Ascending aorta (tissue), 2 donors: ENCODE measurements at regions not wholly inside any gene's neighbourhood (a gene's known extent, or its start where the extent isn't known, plus 50 kb on each side); places are given as distances from the start of the nearest gene placed in this dataset.

Source experiments
- DNase-seq, 2 donors: peaks; one replicate each; pipeline ENCODE4 v3.0.0-alpha.2; 2019; ENCODE audit warnings: low spot score in 2 of 2
- H3K27ac ChIP-seq, 2 donors: fragments of 200-600 bp; sonication (generic); one replicate each; pipeline ENCODE4 v1.5.1; 2016 to 2017; ENCODE audit warnings: mild to moderate bottlenecking in 1 of 2
- H3K27me3 ChIP-seq: fragments of 200-600 bp; sonication (generic); one replicate; pipeline ENCODE4 v1.5.1; 2017
- H3K36me3 ChIP-seq, 2 donors: fragments of 200-600 bp; sonication (generic); one replicate each; pipeline ENCODE4 v1.5.1; 2016
- H3K4me1 ChIP-seq, 2 donors: fragments of 200-600 bp; sonication (generic); one replicate each; pipeline ENCODE4 v1.5.1; 2016 to 2017; ENCODE audit warnings: mild to moderate bottlenecking in 1 of 2
- H3K4me3 ChIP-seq, 2 donors: fragments of 200-600 bp; sonication (generic); one replicate each; pipeline ENCODE4 v1.5.1; 2016 to 2017; ENCODE audit warnings: mild to moderate bottlenecking in 1 of 2
- H3K9me3 ChIP-seq, 2 donors: fragments of 200-600 bp; sonication (generic); one replicate each; pipeline ENCODE4 v1.5.1; 2016
- CTCF ChIP-seq, 3 experiments: fragments of 200-600 bp in 2 of 3; fragments of 450-650 bp in 1 of 3; sonication (generic) in 2 of 3; IDR thresholded peaks; one replicate each; pipeline ENCODE4 v1.5.1; 2016 to 2019; ENCODE audit warnings: antibody characterized with exemption in 3 of 3, mild to moderate bottlenecking in 1 of 3, moderate library complexity in 1 of 3
- intact Hi-C: fragments of 100-400 bp; cut with DNase I; formaldehyde crosslinking; loops from one replicate; pipeline ENCODE4 v1.15.1; 2023

- intact Hi-C loops: no loop called here
- TF ChIP-seq CTCF (IDR thresholded peaks at IDR 0.05): no peak
- Histone ChIP-seq H3K36me3 (no peaks in the 10 kb centered on the region), H3K4me3 (no peak overlapping the region), H3K4me1 (no peaks in the 10 kb centered on the region), H3K27me3 (no peaks in the 10 kb centered on the region), H3K27ac (no peak overlapping the region), H3K9me3 (no peaks in the 10 kb centered on the region)
- no peak for DNase-seq
Measured at GRCh38 chr9:116088396-116088795, 65.2 kb upstream of the PAPPA start.

DNA sequence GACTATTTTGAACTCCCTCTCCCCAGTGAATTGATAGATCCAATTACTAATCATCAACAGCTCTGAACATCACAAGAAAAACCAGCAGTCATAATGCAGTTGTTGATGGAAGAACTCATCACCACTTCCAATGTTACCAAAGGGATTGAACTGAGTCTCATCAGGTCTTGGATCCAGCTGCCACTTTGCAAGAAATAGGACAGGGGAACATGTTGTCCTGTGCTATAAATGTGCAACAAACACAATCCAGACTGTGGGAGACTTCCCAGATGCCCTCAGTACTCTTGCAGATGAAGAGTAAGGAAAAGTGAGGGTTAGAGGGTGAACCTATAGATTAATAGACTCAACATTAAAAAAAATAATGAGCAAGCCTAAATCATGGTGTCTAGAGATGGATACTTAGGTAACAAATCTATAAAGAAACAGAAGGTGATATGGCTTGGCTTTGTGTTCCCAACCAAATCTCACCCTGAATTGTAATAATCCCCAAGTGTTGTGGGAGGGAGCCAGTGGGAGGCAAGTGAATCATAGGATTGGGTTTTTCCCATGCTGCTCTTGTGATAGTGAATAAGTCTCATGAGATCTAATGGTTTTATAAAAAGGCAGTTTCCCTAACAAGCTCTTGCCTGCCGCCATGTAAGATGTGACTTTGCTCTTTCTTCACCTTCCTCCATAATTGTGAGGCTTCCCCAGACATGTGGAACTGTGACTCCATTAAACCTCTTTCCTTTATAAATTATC lies 63.4 kb upstream of the PAPPA start:
- TF ChIP-seq CTCF (IDR thresholded peaks at IDR 0.05): no peak
- no peak for DNase-seq
- intact Hi-C loops: no loop called here

DNA sequence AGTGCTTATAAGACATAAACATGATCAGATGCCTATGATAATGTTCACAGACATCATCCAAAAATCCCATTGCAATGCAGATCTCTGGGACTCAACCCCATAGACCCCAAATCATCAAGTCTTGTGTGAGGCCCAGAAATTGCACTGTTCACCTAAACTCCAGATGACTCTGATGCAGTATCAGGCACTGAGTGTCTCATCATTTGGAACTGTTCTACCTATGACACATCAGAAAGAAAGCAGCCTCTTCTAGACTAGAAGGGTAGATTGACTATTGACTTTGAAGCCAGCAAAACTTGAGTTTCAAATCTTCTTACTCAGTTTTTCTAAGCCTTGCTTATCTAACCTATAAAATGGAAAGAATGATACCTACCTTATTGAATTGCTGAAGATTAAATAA lies 58.7 kb upstream of the PAPPA start:
- Histone ChIP-seq H3K9me3 (no peaks in the 10 kb centered on the region), H3K4me3 (no peak overlapping the region), H3K4me1 (no peaks in the 10 kb centered on the region), H3K27me3 (no peaks in the 10 kb centered on the region), H3K36me3 (no peaks in the 10 kb centered on the region), H3K27ac (no peak overlapping the region)
- DNase-seq: no peak
- TF ChIP-seq CTCF (IDR thresholded peaks at IDR 0.05): no peak
- intact Hi-C loops: no loop called here

More for the DNA sequence above, 63.4 kb upstream of the PAPPA start:
- no peak overlapping the region for H3K4me3 ChIP-seq
- no peaks in the 10 kb centered on the region for H3K36me3 ChIP-seq
- H3K4me1 ChIP-seq: no peaks in the 10 kb centered on the region
- no peaks in the 10 kb centered on the region for H3K27me3 ChIP-seq
- no peak overlapping the region for H3K27ac ChIP-seq
- H3K9me3 ChIP-seq: no peaks in the 10 kb centered on the region

DNA sequence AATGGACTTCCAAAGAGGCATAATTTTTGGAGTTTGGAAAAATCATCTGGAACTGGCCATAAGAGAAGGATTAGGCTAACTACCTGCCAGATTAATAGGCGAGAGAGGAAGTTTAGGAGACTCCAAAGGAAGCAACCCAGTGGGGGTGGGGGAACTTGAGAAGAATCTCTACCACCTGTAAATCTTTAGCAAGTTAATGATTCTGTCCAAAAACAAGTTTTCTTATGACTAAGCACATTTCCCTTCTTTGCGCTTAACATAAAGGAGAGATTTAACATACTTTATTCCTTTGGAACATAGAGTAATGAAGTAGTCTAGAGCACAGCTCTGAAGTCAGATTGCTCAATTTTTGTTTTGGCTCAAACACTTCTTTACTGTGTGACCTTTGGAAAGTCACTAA lies 58.2 kb upstream of the PAPPA start:
- no peak overlapping the region for H3K27ac ChIP-seq

GRCh38 chr9:116096046-116096445 lies 57.5 kb upstream of the PAPPA start:
- no peaks in the 10 kb centered on the region for H3K9me3 ChIP-seq
- intact Hi-C loops: no loop called here
- H3K4me3 ChIP-seq: no peak overlapping the region
- TF ChIP-seq CTCF (IDR thresholded peaks at IDR 0.05): no peak
- no peak overlapping the region for H3K27ac ChIP-seq
- H3K27me3 ChIP-seq: no peaks in the 10 kb centered on the region
- H3K36me3 ChIP-seq: no peaks in the 10 kb centered on the region
- H3K4me1 ChIP-seq: no peaks in the 10 kb centered on the region
- DNase-seq: no peak

More for the DNA sequence above, 58.2 kb upstream of the PAPPA start:
- TF ChIP-seq CTCF (IDR thresholded peaks at IDR 0.05): no peak
- intact Hi-C loops: no loop called here
- no peaks in the 10 kb centered on the region for H3K9me3 ChIP-seq
- no peaks in the 10 kb centered on the region for H3K4me1 ChIP-seq
- H3K4me3 ChIP-seq: no peak overlapping the region
- no peak for DNase-seq
- H3K36me3 ChIP-seq: no peaks in the 10 kb centered on the region
- H3K27me3 ChIP-seq: no peaks in the 10 kb centered on the region

DNA sequence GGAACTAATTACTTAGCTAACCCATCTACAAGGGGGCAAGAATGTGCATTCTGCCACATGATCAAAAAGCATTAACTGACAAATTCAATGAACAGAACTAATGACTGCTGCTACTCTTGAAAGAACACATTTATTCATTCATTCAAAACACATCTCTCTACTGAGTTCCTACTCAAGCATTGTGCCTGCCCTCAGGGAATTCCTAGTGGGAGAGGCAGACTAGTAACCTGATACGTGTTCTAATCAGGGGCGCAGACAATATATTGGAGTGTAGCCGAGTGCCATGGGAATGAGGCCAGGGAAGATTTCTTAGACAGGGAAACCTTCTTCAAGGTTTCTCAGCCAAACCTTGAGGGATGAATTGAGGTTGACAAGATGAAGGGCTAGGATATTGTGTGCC lies 56.7 kb upstream of the PAPPA start:
- TF ChIP-seq CTCF (IDR thresholded peaks at IDR 0.05): no peak
- no peak overlapping the region for H3K27ac ChIP-seq
- H3K9me3 ChIP-seq: no peaks in the 10 kb centered on the region
- DNase-seq: no peak
- H3K4me1 ChIP-seq: no peaks in the 10 kb centered on the region
- H3K27me3 ChIP-seq: no peaks in the 10 kb centered on the region
- intact Hi-C loops: no loop called here
- no peak overlapping the region for H3K4me3 ChIP-seq
- H3K36me3 ChIP-seq: no peaks in the 10 kb centered on the region
